B cell (primary cell): ENCODE measurements at regions not wholly inside any gene's neighbourhood (a gene's known extent, or its start where the extent isn't known, plus 50 kb on each side); places are given as distances from the start of the nearest gene placed in this dataset.

Experiments used
- ATAC-seq: fragments of 200-7000 bp; cut with Tn5 transposase; one replicate; pipeline ENCODE4 v1.10.0; 2021; ENCODE audit warnings: low read depth, mild to moderate bottlenecking, moderate number of reproducible peaks, moderate library complexity
- CTCF ChIA-PET: fragments of 350-600 bp; sonication (Branson Sonifier 250); formaldehyde crosslinking; loops from one replicate; lab custom pipeline; 2021; ENCODE audit warnings: antibody characterized with exemption, inconsistent platforms; lab: Charles Lee
- POLR2A ChIA-PET: fragments of 350-600 bp; sonication (Branson Sonifier 250); formaldehyde crosslinking; loops from one replicate; lab custom pipeline; 2021; ENCODE audit warnings: antibody characterized with exemption; lab: Charles Lee
- DNase-seq: peaks from one replicate; pipeline ENCODE4 v3.0.0; 2013
- H2AFZ ChIP-seq: 2 replicates; pipeline ENCODE4 v1.6.1; 2012; ENCODE audit warnings: mild to moderate bottlenecking, low read depth, low read length; ENCODE audit not compliant: insufficient read depth, poor library complexity, severe bottlenecking
- H3K27ac ChIP-seq, 2 donors: 1 replicate in 1 of 2; 2 replicates in 1 of 2; pipeline ENCODE4 v1.5.1; 2012 to 2013; ENCODE audit warnings: low read length in 2 of 2, mild to moderate bottlenecking in 2 of 2, moderate library complexity in 1 of 2
- H3K27me3 ChIP-seq, 4 experiments: fragments of 200-600 bp in 1 of 4; sonication (generic) in 1 of 4; replicated peaks in 1 of 4; 1 replicate in 2 of 4; 2 replicates in 2 of 4; pipeline versions ENCODE4 v1.6.1 to v1.7.0; 2013 to 2016; ENCODE audit warnings: low read length in 3 of 4, mild to moderate bottlenecking in 2 of 4, mixed read lengths in 1 of 4, moderate library complexity in 1 of 4; ENCODE audit not compliant: insufficient read depth in 4 of 4, control insufficient read depth in 3 of 4; ENCODE audit errors: control extremely low read depth in 1 of 4
- H3K36me3 ChIP-seq, 2 experiments: replicated peaks in 1 of 2; 1 replicate in 1 of 2; 2 replicates in 1 of 2; pipeline versions ENCODE4 v1.6.1 to v1.7.1; 2013; ENCODE audit warnings: low read length in 1 of 2; ENCODE audit not compliant: insufficient read depth in 2 of 2, control insufficient read depth in 1 of 2; ENCODE audit errors: control extremely low read depth in 1 of 2, extremely low read depth in 1 of 2
- H3K4me1 ChIP-seq, 2 donors: fragments of 200-600 bp in 1 of 2; sonication (generic) in 1 of 2; 1 replicate in 1 of 2; 2 replicates in 1 of 2; pipeline versions ENCODE4 v1.5.1 to v1.6.1; 2013 to 2017; ENCODE audit warnings: low read length in 2 of 2; ENCODE audit not compliant: control insufficient read depth in 2 of 2, insufficient read depth in 2 of 2
- H3K4me2 ChIP-seq: replicated peaks from 2 replicates; pipeline ENCODE3; 2012; ENCODE audit warnings: mild to moderate bottlenecking, low read depth, low read length; ENCODE audit not compliant: poor library complexity, severe bottlenecking
- H3K4me3 ChIP-seq, 5 experiments: fragments of 200-600 bp in 1 of 5; sonication (generic) in 1 of 5; 1 replicate in 3 of 5; 2 replicates in 2 of 5; pipeline versions ENCODE4 v1.5.1 to v1.7.0; 2011 to 2016; ENCODE audit warnings: low read length in 4 of 5, mild to moderate bottlenecking in 4 of 5, low read depth in 2 of 5, control low read depth in 1 of 5, moderate library complexity in 1 of 5; ENCODE audit not compliant: insufficient read depth in 1 of 5; ENCODE audit errors: control extremely low read depth in 1 of 5, extremely low read depth in 1 of 5
- H3K79me2 ChIP-seq: fragments of 200-600 bp; sonication (generic); one replicate; pipeline ENCODE4 v1.6.0; 2016; ENCODE audit warnings: low read length; ENCODE audit not compliant: control insufficient read depth, insufficient read depth
- H3K9ac ChIP-seq: fragments of 200-600 bp; sonication (generic); 2 replicates; pipeline ENCODE4 v1.6.1; 2017; ENCODE audit warnings: mild to moderate bottlenecking, low read length, moderate library complexity
- H3K9me3 ChIP-seq, 3 donors: one replicate each; pipeline versions ENCODE4 v1.6.1 to v1.7.1; 2013; ENCODE audit warnings: low read length in 2 of 3; ENCODE audit not compliant: control insufficient read depth in 2 of 3, insufficient read depth in 1 of 3; ENCODE audit errors: control extremely low read depth in 1 of 3
- H4K20me1 ChIP-seq: 2 replicates; pipeline ENCODE4 v1.6.0; 2012; ENCODE audit warnings: mild to moderate bottlenecking, low read length; ENCODE audit not compliant: insufficient read depth, control insufficient read depth, poor library complexity, severe bottlenecking
- H3K27ac Mint-ChIP-seq: one replicate; pipeline ENCODE4 v1.8.0; 2021; ENCODE audit warnings: mixed read lengths
- H3K27me3 Mint-ChIP-seq: one replicate; pipeline ENCODE4 v1.8.0; 2021; ENCODE audit warnings: mixed read lengths
- H3K4me1 Mint-ChIP-seq: one replicate; pipeline ENCODE4 v1.8.0; 2021; ENCODE audit warnings: mixed read lengths
- H3K4me3 Mint-ChIP-seq: one replicate; pipeline ENCODE4 v1.8.0; 2021; ENCODE audit warnings: mixed read lengths
- H3K9me3 Mint-ChIP-seq: one replicate; pipeline ENCODE4 v1.8.0; 2022; ENCODE audit warnings: mixed read lengths; ENCODE audit not compliant: insufficient read depth
- CTCF ChIP-seq: fragments of 200-600 bp; IDR thresholded peaks from one replicate; pipeline ENCODE4 v1.8.0; 2022; ENCODE audit warnings: antibody characterized with exemption, mild to moderate bottlenecking
- EZH2 ChIP-seq: IDR thresholded peaks from 2 replicates; pipeline ENCODE4 v1.6.1; 2012; ENCODE audit warnings: borderline replicate concordance, low read depth, mild to moderate bottlenecking, moderate library complexity, low read length; ENCODE audit not compliant: insufficient read depth, poor library complexity, severe bottlenecking
- WGBS: methylation state at CpG from one replicate; pipeline ENCODE4 v1.1.5; 2013; ENCODE audit warnings: missing lambda C conversion rate; ENCODE audit not compliant: insufficient coverage; 5-methylcytosine and 5-hydroxymethylcytosine counted together
- intact Hi-C: fragments of 100-400 bp; cut with micrococcal nuclease; formaldehyde crosslinking; loops from one replicate; pipeline ENCODE4 v1.10.0; 2022

- Histone ChIP-seq H3K36me3 (no peaks in the 10 kb centered on the region), H3K27ac (no peak overlapping the region), H3K27me3 (no peaks in the 10 kb centered on the region), H3K4me1 (peaks cover 12% of the 10 kb centered on the region in 2 donors), H2AFZ (no peak overlapping the region), H4K20me1 (no peaks in the 10 kb centered on the region), H3K4me2 (no peak overlapping the region), H3K9ac (no peak overlapping the region), H3K79me2 (no peaks in the 10 kb centered on the region), H3K9me3 (no peaks in the 10 kb centered on the region), H3K4me3 (no peak overlapping the region)
- Mint-ChIP-seq H3K27me3 (no peaks in the 10 kb centered on the region), H3K4me1 (peaks cover 17% of the 10 kb centered on the region), H3K9me3 (no peaks in the 10 kb centered on the region), H3K4me3 (no peak overlapping the region), H3K27ac (no peak overlapping the region)
- ATAC-seq (no peak), DNase-seq (no peak)
- no CpG with 5 or more reads among the region's 5 CpGs for WGBS
- CTCF ChIA-PET, result no interaction called here
- POLR2A ChIA-PET, result no interaction called here
- no peak for TF ChIP-seq EZH2
- TF ChIP-seq CTCF, result no peak
- intact Hi-C loops, result no loop called here
These were observed 93.2 kb upstream of the TNFSF4 start for GRCh38 chr1:173300061-173301044.

GRCh38 chr1:173301507-173301906 lies 94.4 kb upstream of the TNFSF4 start:
- Histone ChIP-seq H3K4me3 (no peak overlapping the region), H4K20me1 (no peaks in the 10 kb centered on the region), H3K4me2 (no peak overlapping the region), H3K4me1 (peaks cover 12% of the 10 kb centered on the region in 2 donors), H3K9ac (no peak overlapping the region), H3K27me3 (no peaks in the 10 kb centered on the region), H3K27ac (no peak overlapping the region), H3K36me3 (no peaks in the 10 kb centered on the region), H3K9me3 (peaks cover 0 to 2% (median 0%) of the 10 kb centered on the region in 3 donors), H3K79me2 (no peaks in the 10 kb centered on the region), H2AFZ (no peak overlapping the region)
- ATAC-seq (no peak), DNase-seq (no peak)
- Mint-ChIP-seq H3K4me1 (peaks cover 17% of the 10 kb centered on the region), H3K4me3 (no peak overlapping the region), H3K27ac (no peak overlapping the region), H3K27me3 (no peaks in the 10 kb centered on the region), H3K9me3 (no peaks in the 10 kb centered on the region)
- intact Hi-C loops, result no loop called here
- POLR2A ChIA-PET, result no interaction called here
- TF ChIP-seq CTCF (no peak), EZH2 (no peak)
- CTCF ChIA-PET, result no interaction called here
- 100% methylated on average over 1 of the region's 1 CpG for WGBS
